ENCODE measurements at regions not wholly inside any gene's neighbourhood (a gene's known extent, or its start where the extent isn't known, plus 50 kb on each side); places are given as distances from the start of the nearest gene placed in this dataset.

GRCh38 chr1:56285554-56286402 lies 293.6 kb downstream of the PLPP3 start:
- DNase-seq (ENCODE audit: low read depth in 1 of 2, low spot score in 1 of 2), result no peak
- Histone ChIP-seq H3K27me3 (ENCODE audit: insufficient read depth, poor library complexity, severe bottlenecking) (no peaks in the 10 kb centered on the region), H3K27ac (replicated peaks) (no peak overlapping the region), H3K4me3 (replicated peaks; ENCODE audit: insufficient read depth, low read length) (no peak overlapping the region)
- TF ChIP-seq CTCF (IDR thresholded peaks at IDR 0.05; ENCODE audit: insufficient read depth, low read length) (no peak), SPI1 (IDR thresholded peaks at IDR 0.05; ENCODE audit: borderline replicate concordance, low read depth) (no peak), REST (IDR thresholded peaks at IDR 0.05; ENCODE audit: insufficient replicate concordance, low read depth) (no peak)

GRCh38 chr1:56284928-56285327 lies 294.4 kb downstream of the PLPP3 start:
- TF ChIP-seq REST (IDR thresholded peaks at IDR 0.05; ENCODE audit: insufficient replicate concordance, low read depth) (no peak), CTCF (IDR thresholded peaks at IDR 0.05; ENCODE audit: insufficient read depth, low read length) (no peak), POLR2AphosphoS5 (IDR thresholded peaks at IDR 0.05; ENCODE audit: low read depth) (no peak), GABPA (IDR thresholded peaks at IDR 0.05; ENCODE audit: low read depth) (no peak), SPI1 (IDR thresholded peaks at IDR 0.05; ENCODE audit: borderline replicate concordance, low read depth) (no peak)
- no peaks in the 10 kb centered on the region for H3K27me3 ChIP-seq (ENCODE audit: insufficient read depth, poor library complexity, severe bottlenecking)
- DNase-seq (ENCODE audit: low read depth in 1 of 2, low spot score in 1 of 2), result no peak
- H3K4me3 ChIP-seq (replicated peaks; ENCODE audit: insufficient read depth, low read length), result no peak overlapping the region
- H3K27ac ChIP-seq (replicated peaks), result no peak overlapping the region

- Histone ChIP-seq H3K27ac (replicated peaks) (no peak overlapping the region), H3K4me3 (replicated peaks; ENCODE audit: insufficient read depth, low read length) (no peak overlapping the region), H3K27me3 (ENCODE audit: insufficient read depth, poor library complexity, severe bottlenecking) (no peaks in the 10 kb centered on the region)
- DNase-seq (ENCODE audit: low read depth in 1 of 2, low spot score in 1 of 2), result no peak
- no peak for TF ChIP-seq GABPA (IDR thresholded peaks at IDR 0.05; ENCODE audit: low read depth)
- no peak for TF ChIP-seq CTCF (IDR thresholded peaks at IDR 0.05; ENCODE audit: insufficient read depth, low read length)
- no peak for TF ChIP-seq POLR2AphosphoS5 (IDR thresholded peaks at IDR 0.05; ENCODE audit: low read depth)
- TF ChIP-seq REST (IDR thresholded peaks at IDR 0.05; ENCODE audit: insufficient replicate concordance, low read depth), result no peak
- TF ChIP-seq SPI1 (IDR thresholded peaks at IDR 0.05; ENCODE audit: borderline replicate concordance, low read depth), result no peak
Observed at GRCh38 chr1:56278061-56278460, 301.3 kb downstream of the PLPP3 start.
